ENCODE measurements at regions not wholly inside any gene's neighbourhood (a gene's known extent, or its start where the extent isn't known, plus 50 kb on each side); places are given as distances from the start of the nearest gene placed in this dataset.

- no peak for DNase-seq (ENCODE audit: low read depth)
- peaks cover 16% of the 10 kb centered on the region for H3K4me1 ChIP-seq (ENCODE audit: control insufficient read depth, insufficient read depth, low read length)
- no peaks in the 10 kb centered on the region for H3K36me3 ChIP-seq (ENCODE audit: control insufficient read depth, insufficient read depth, low read length, severe bottlenecking)
- H3K27me3 ChIP-seq (replicated peaks; ENCODE audit: control insufficient read depth, insufficient read depth, low read length): no peaks in the 10 kb centered on the region
- H3K4me3 ChIP-seq (ENCODE audit: low read length): no peak overlapping the region
- H3K9ac ChIP-seq (ENCODE audit: low read length): no peak overlapping the region
- H3K9me3 ChIP-seq (ENCODE audit: control insufficient read depth, low read length): no peaks in the 10 kb centered on the region
These were observed 116.0 kb upstream of the FZD8 start for GRCh38 chr10:35758076-35758475.

GRCh38 chr10:35754519-35754918 is 112.4 kb upstream of the FZD8 start:
- no peaks in the 10 kb centered on the region for H3K36me3 ChIP-seq (ENCODE audit: control insufficient read depth, insufficient read depth, low read length, severe bottlenecking)
- H3K9ac ChIP-seq (ENCODE audit: low read length): no peak overlapping the region
- peaks cover 26% of the 10 kb centered on the region for H3K4me1 ChIP-seq (ENCODE audit: control insufficient read depth, insufficient read depth, low read length)
- H3K9me3 ChIP-seq (ENCODE audit: control insufficient read depth, low read length): no peaks in the 10 kb centered on the region
- peaks cover 13% of the 10 kb centered on the region for H3K27me3 ChIP-seq (replicated peaks; ENCODE audit: control insufficient read depth, insufficient read depth, low read length)
- H3K4me3 ChIP-seq (ENCODE audit: low read length): no peak overlapping the region
- no peak for DNase-seq (ENCODE audit: low read depth)

- Histone ChIP-seq H3K4me3 (ENCODE audit: low read length) (peak overlapping the region; percentile 44), H3K27me3 (replicated peaks; ENCODE audit: control insufficient read depth, insufficient read depth, low read length) (peaks cover 20% of the 10 kb centered on the region), H3K4me1 (ENCODE audit: control insufficient read depth, insufficient read depth, low read length) (peaks cover 18% of the 10 kb centered on the region), H3K36me3 (ENCODE audit: control insufficient read depth, insufficient read depth, low read length, severe bottlenecking) (no peaks in the 10 kb centered on the region), H3K9ac (ENCODE audit: low read length) (peak overlapping the region; percentile 13), H3K9me3 (ENCODE audit: control insufficient read depth, low read length) (no peaks in the 10 kb centered on the region)
- DNase-seq (ENCODE audit: low read depth): peak; percentile 64
These were observed 110.7 kb upstream of the FZD8 start for GRCh38 chr10:35752469-35753461.

GRCh38 chr10:35751347-35751746 is 109.3 kb upstream of the FZD8 start:
- peaks cover 15% of the 10 kb centered on the region for H3K4me1 ChIP-seq (ENCODE audit: control insufficient read depth, insufficient read depth, low read length)
- no peaks in the 10 kb centered on the region for H3K9me3 ChIP-seq (ENCODE audit: control insufficient read depth, low read length)
- H3K27me3 ChIP-seq (replicated peaks; ENCODE audit: control insufficient read depth, insufficient read depth, low read length): peaks cover 27% of the 10 kb centered on the region
- no peak overlapping the region for H3K4me3 ChIP-seq (ENCODE audit: low read length)
- DNase-seq (ENCODE audit: low read depth): no peak
- H3K36me3 ChIP-seq (ENCODE audit: control insufficient read depth, insufficient read depth, low read length, severe bottlenecking): no peaks in the 10 kb centered on the region
- H3K9ac ChIP-seq (ENCODE audit: low read length): no peak overlapping the region

- H3K36me3 ChIP-seq (ENCODE audit: control insufficient read depth, insufficient read depth, low read length, severe bottlenecking): no peaks in the 10 kb centered on the region
- H3K4me3 ChIP-seq (ENCODE audit: low read length): no peak overlapping the region
- peaks cover 29% of the 10 kb centered on the region for H3K27me3 ChIP-seq (replicated peaks; ENCODE audit: control insufficient read depth, insufficient read depth, low read length)
- H3K4me1 ChIP-seq (ENCODE audit: control insufficient read depth, insufficient read depth, low read length): peaks cover 15% of the 10 kb centered on the region
- no peak for DNase-seq (ENCODE audit: low read depth)
- H3K9me3 ChIP-seq (ENCODE audit: control insufficient read depth, low read length): no peaks in the 10 kb centered on the region
- no peak overlapping the region for H3K9ac ChIP-seq (ENCODE audit: low read length)
These were observed 107.1 kb upstream of the FZD8 start for GRCh38 chr10:35749230-35749629.

GRCh38 chr10:35745617-35746403 is 103.7 kb upstream of the FZD8 start:
- Histone ChIP-seq H3K4me3 (ENCODE audit: low read length) (no peak overlapping the region), H3K9me3 (ENCODE audit: control insufficient read depth, low read length) (no peaks in the 10 kb centered on the region)
- DNase-seq (ENCODE audit: low read depth): no peak

GRCh38 chr10:35743851-35744250 is 101.8 kb upstream of the FZD8 start:
- Histone ChIP-seq H3K36me3 (ENCODE audit: control insufficient read depth, insufficient read depth, low read length, severe bottlenecking) (no peaks in the 10 kb centered on the region), H3K9me3 (ENCODE audit: control insufficient read depth, low read length) (no peaks in the 10 kb centered on the region), H3K9ac (ENCODE audit: low read length) (no peak overlapping the region), H3K4me3 (ENCODE audit: low read length) (no peak overlapping the region), H3K27me3 (replicated peaks; ENCODE audit: control insufficient read depth, insufficient read depth, low read length) (peaks cover 14% of the 10 kb centered on the region), H3K4me1 (ENCODE audit: control insufficient read depth, insufficient read depth, low read length) (no peaks in the 10 kb centered on the region)
- DNase-seq (ENCODE audit: low read depth): no peak

More at GRCh38 chr10:35745617-35746403, 103.7 kb upstream of the FZD8 start:
- peaks cover 22% of the 10 kb centered on the region for H3K27me3 ChIP-seq (replicated peaks; ENCODE audit: control insufficient read depth, insufficient read depth, low read length)
- H3K9ac ChIP-seq (ENCODE audit: low read length): no peak overlapping the region
- H3K4me1 ChIP-seq (ENCODE audit: control insufficient read depth, insufficient read depth, low read length): no peaks in the 10 kb centered on the region
- H3K36me3 ChIP-seq (ENCODE audit: control insufficient read depth, insufficient read depth, low read length, severe bottlenecking): no peaks in the 10 kb centered on the region

- Histone ChIP-seq H3K36me3 (ENCODE audit: control insufficient read depth, insufficient read depth, low read length, severe bottlenecking) (no peaks in the 10 kb centered on the region), H3K4me1 (ENCODE audit: control insufficient read depth, insufficient read depth, low read length) (no peaks in the 10 kb centered on the region), H3K9ac (ENCODE audit: low read length) (no peak overlapping the region), H3K27me3 (replicated peaks; ENCODE audit: control insufficient read depth, insufficient read depth, low read length) (peaks cover 12% of the 10 kb centered on the region), H3K4me3 (ENCODE audit: low read length) (no peak overlapping the region), H3K9me3 (ENCODE audit: control insufficient read depth, low read length) (no peaks in the 10 kb centered on the region)
- no peak for DNase-seq (ENCODE audit: low read depth)
These were observed 101.3 kb upstream of the FZD8 start for GRCh38 chr10:35743351-35743750.

- Histone ChIP-seq H3K4me1 (ENCODE audit: control insufficient read depth, insufficient read depth, low read length) (peaks cover 7% of the 10 kb centered on the region), H3K9ac (ENCODE audit: low read length) (no peak overlapping the region), H3K9me3 (ENCODE audit: control insufficient read depth, low read length) (no peaks in the 10 kb centered on the region), H3K4me3 (ENCODE audit: low read length) (no peak overlapping the region), H3K36me3 (ENCODE audit: control insufficient read depth, insufficient read depth, low read length, severe bottlenecking) (no peaks in the 10 kb centered on the region), H3K27me3 (replicated peaks; ENCODE audit: control insufficient read depth, insufficient read depth, low read length) (no peaks in the 10 kb centered on the region)
- peak; percentile 24 for DNase-seq (ENCODE audit: low read depth)
These were observed 97.9 kb upstream of the FZD8 start for GRCh38 chr10:35739998-35740397.

GRCh38 chr10:35735412-35735811 is 93.3 kb upstream of the FZD8 start:
- Histone ChIP-seq H3K4me1 (ENCODE audit: control insufficient read depth, insufficient read depth, low read length) (peaks cover 7% of the 10 kb centered on the region), H3K9me3 (ENCODE audit: control insufficient read depth, low read length) (no peaks in the 10 kb centered on the region), H3K4me3 (ENCODE audit: low read length) (peak overlapping the region; percentile 13), H3K9ac (ENCODE audit: low read length) (peak overlapping the region; percentile 63), H3K36me3 (ENCODE audit: control insufficient read depth, insufficient read depth, low read length, severe bottlenecking) (no peaks in the 10 kb centered on the region), H3K27me3 (replicated peaks; ENCODE audit: control insufficient read depth, insufficient read depth, low read length) (no peaks in the 10 kb centered on the region)
- peak; percentile 56 for DNase-seq (ENCODE audit: low read depth)

- Histone ChIP-seq H3K4me1 (ENCODE audit: control insufficient read depth, insufficient read depth, low read length) (peaks cover 7% of the 10 kb centered on the region), H3K4me3 (ENCODE audit: low read length) (no peak overlapping the region), H3K9ac (ENCODE audit: low read length) (no peak overlapping the region), H3K9me3 (ENCODE audit: control insufficient read depth, low read length) (no peaks in the 10 kb centered on the region), H3K27me3 (replicated peaks; ENCODE audit: control insufficient read depth, insufficient read depth, low read length) (no peaks in the 10 kb centered on the region), H3K36me3 (ENCODE audit: control insufficient read depth, insufficient read depth, low read length, severe bottlenecking) (no peaks in the 10 kb centered on the region)
- no peak for DNase-seq (ENCODE audit: low read depth)
These were observed 89.7 kb upstream of the FZD8 start for GRCh38 chr10:35731828-35732227.

Data from adipocyte (in vitro differentiated cells).